Ammon's horn (tissue), 1 donor: ENCODE measurements at regions not wholly inside any gene's neighbourhood (a gene's known extent, or its start where the extent isn't known, plus 50 kb on each side); places are given as distances from the start of the nearest gene placed in this dataset.
"Not testable (repeated sequence)": the region's sequence is repeated elsewhere in the genome, so short reads cannot be mapped to it uniquely, and the experiment has no call there.

ENCODE experiments used
- DNase-seq: peaks from one replicate; pipeline ENCODE4 v3.0.0-alpha.2; 2016; ENCODE audit warnings: low spot score

GRCh38 chr11:82533628-82534327 is 199.9 kb downstream of the FAM181B start:
- DNase-seq: no peak

GRCh38 chr11:82529936-82530335 is 203.7 kb downstream of the FAM181B start:
- DNase-seq: no peak

- DNase-seq: no peak
Observed at GRCh38 chr11:82527081-82527584, 206.5 kb downstream of the FAM181B start.

GRCh38 chr11:82523141-82523540 is 210.5 kb downstream of the FAM181B start:
- DNase-seq: peak; percentile 79

GRCh38 chr11:82521427-82521826 is 212.2 kb downstream of the FAM181B start:
- peak; percentile 65 for DNase-seq

GRCh38 chr11:82507288-82507687 is 226.4 kb downstream of the FAM181B start:
- peak; percentile 33 for DNase-seq

GRCh38 chr11:82505379-82505778 is 228.3 kb downstream of the FAM181B start:
- DNase-seq: no peak

GRCh38 chr11:82501174-82501573 is 232.5 kb downstream of the FAM181B start:
- not testable (repeated sequence) for DNase-seq

GRCh38 chr11:82494988-82495432 is 238.7 kb downstream of the FAM181B start:
- no peak for DNase-seq

GRCh38 chr11:82474876-82475275 is 258.8 kb downstream of the FAM181B start:
- no peak for DNase-seq

GRCh38 chr11:82465481-82465880 is 268.2 kb downstream of the FAM181B start:
- no peak for DNase-seq

- DNase-seq: no peak
Observed at GRCh38 chr11:82462608-82463242, 270.9 kb downstream of the FAM181B start.

GRCh38 chr11:82458761-82459160 is 274.9 kb downstream of the FAM181B start:
- DNase-seq: no peak

GRCh38 chr11:82458147-82458546 is 275.5 kb downstream of the FAM181B start:
- no peak for DNase-seq

GRCh38 chr11:82450996-82451395 is 282.7 kb downstream of the FAM181B start:
- no peak for DNase-seq

- DNase-seq: no peak
Observed at GRCh38 chr11:82406611-82407010, 327.1 kb downstream of the FAM181B start.

- DNase-seq: no peak
Observed at GRCh38 chr11:82405421-82405820, 328.2 kb downstream of the FAM181B start.

GRCh38 chr11:82404981-82405380 is 328.7 kb downstream of the FAM181B start:
- no peak for DNase-seq

GRCh38 chr11:82403640-82404305 is 329.9 kb downstream of the FAM181B start:
- no peak for DNase-seq

- DNase-seq: peak; percentile 70
Observed at GRCh38 chr11:82398300-82398815, 335.3 kb downstream of the FAM181B start.

GRCh38 chr11:82396639-82397038 is 337.0 kb downstream of the FAM181B start:
- not testable (repeated sequence) for DNase-seq

- no peak for DNase-seq
Observed at GRCh38 chr11:82384308-82384707, 349.4 kb downstream of the FAM181B start.
